Suppressor macrophage (primary cell): ENCODE measurements at regions not wholly inside any gene's neighbourhood (a gene's known extent, or its start where the extent isn't known, plus 50 kb on each side); places are given as distances from the start of the nearest gene placed in this dataset.

ENCODE experiments used
- DNase-seq, 4 experiments: peaks; one replicate each; pipeline ENCODE4 v3.0.0-alpha.2; 2020 to 2022

DNA sequence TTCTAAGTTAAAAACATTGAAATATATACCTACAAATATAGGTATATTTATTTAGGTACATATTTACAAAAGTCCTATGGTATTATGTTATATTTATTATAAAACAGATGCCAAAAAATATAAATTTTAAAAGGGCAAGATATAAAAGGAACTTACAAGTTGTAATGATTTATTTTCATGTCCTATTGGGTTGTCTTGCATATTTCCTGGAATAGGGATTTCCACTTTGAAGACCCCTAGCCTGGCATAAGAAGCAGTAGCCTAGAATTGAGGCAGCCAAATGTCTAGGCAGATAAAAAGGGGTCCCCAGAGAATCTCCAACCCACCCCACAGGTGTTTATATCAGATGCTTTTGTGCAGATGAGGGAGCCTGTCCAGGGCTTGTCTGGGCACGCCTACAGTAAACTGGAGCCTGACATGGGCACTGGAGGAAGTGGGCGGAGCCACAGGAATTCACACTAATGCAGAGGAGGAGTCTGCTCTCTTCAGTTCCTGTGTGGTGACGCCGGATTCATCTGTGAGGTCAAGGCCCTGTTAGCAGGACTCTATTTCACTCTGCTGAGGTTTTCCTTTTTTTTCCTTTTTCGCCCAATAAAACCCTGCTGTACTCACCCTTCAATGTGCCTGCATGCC, 1088.9 kb upstream of the PIK3C3 start:
- DNase-seq, result no peak

DNA sequence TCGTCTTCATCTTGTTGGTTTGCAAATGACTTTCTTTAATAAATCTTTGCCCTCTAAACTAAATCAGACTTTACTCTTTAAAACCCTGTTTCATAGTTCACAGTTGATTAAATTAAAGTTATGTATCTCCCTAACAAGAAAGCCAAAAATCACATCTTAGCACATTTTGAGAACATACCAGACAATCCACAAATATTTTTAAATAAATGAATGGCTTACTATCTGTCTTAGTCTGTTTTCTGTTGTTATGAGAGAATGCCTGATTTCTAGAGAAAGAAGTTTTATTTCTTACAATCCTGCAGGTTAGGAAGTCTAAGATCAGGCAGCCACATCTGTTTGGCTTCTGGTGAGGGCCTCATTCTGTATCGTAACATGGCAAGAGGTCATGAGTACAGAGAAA, 1090.2 kb upstream of the PIK3C3 start:
- DNase-seq, result no peak

DNA sequence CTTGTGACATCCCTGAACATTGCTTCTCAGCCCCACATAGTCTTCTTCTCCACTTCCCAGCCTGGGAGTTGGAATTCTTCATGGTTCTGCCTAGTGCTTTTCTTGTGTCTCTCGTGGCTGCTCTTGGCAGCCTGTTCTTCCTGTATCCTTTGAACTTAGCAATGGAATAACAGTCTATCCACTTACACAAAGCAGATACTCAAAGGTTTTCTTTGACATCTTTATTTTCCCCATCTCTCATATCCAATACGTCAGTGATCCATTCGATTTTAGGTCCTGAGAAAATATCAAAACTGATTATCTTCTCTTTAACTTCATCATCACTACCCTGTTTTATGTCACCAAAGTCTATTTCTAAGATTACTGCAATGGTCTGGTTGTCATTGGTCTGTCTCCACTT, 1091.2 kb upstream of the PIK3C3 start:
- no peak for DNase-seq

DNA sequence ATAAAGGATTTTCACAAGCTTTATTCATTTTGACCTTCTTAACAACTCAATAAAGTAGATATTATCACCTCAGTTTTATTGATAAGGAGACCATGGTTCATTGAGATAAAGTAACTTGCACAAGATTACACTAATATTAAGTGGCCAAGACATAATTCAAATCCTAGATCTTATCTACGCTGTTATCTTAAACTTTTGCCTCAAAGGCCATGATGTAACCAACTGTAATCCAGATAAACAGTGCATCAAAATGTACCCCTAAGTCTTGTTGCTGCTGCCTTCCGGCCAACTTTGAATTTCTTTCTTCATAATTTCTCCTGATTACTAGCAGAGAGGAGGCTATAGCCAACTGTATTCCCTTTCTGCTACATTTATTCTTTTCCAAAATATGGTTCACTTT, 1094.8 kb upstream of the PIK3C3 start:
- no peak for DNase-seq

DNA sequence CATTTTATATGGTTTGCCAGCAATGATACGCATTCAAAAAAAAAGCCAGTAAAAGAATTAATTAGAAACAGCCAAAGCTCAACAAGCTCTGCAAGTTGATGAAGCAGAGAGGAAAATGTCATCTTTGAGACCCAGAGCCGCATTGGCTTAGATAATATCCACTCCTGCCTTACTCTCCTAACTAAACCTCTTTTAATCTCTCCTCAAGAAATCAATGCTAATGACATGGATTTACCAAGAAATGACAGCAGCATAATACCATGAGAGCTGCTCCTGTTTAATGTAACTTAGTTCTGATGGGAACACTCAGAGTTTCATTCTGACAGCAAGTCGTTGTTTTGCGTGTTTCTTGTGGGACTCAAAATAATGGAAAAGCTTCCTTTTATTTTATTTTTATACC, 1099.4 kb upstream of the PIK3C3 start:
- no peak for DNase-seq

DNA sequence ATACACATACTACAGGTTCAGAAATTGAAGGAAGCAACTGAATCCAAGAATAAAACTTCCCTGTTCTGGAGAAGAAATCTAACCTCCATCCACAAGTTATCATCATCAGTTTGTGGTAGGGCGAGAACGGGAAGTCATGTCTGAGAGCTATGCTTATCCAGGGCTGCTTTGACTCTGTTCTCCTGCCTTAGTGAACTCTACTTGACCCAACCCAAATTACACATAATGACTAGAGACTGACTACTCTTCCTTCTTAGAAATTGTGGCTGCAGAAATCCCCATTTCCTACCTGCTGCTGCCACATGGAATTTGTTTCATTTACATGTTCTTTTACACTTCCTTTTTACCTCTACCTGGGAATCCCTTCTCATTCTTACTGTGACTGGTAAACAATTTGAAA, 1102.6 kb upstream of the PIK3C3 start:
- no peak for DNase-seq

DNA sequence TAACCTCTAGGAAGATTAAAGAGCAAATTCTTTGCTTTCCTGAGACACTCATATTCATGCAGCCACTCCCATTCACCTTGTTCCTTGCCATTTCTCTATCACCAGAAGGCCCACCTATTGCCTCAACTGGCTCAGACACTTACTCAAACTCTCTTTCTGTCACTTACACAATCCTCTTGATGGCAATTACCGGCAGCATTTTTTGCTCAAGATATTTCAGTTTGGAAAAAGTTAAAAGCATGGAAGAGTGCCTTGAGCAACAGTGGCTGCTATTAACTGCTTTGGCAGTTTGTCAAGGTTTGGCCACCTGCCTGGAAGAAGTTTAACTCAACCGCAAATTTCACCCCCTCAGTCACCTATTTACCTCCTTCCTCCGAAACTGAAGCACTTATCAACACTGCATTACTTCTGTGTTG, 1104.0 kb upstream of the PIK3C3 start:
- no peak for DNase-seq

DNA sequence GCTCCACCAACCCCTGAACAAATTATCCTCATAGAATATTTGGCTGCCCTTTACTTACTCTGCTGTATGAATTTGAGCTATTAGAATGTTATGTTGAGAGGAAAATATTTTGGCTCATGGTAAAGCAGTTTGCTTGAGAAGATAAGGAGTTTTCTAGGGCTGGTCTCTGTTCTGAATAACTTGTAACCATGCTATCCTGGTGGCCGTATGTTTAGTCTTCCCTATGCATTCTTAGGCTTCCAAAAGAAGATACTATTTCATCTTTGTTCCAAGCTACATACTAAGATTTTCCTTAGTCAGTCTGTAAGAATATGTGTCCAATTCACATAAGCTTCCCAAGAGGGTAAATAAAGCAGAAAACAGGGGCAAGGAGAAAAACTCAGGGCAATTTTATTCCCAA, 1105.1 kb upstream of the PIK3C3 start:
- no peak for DNase-seq

DNA sequence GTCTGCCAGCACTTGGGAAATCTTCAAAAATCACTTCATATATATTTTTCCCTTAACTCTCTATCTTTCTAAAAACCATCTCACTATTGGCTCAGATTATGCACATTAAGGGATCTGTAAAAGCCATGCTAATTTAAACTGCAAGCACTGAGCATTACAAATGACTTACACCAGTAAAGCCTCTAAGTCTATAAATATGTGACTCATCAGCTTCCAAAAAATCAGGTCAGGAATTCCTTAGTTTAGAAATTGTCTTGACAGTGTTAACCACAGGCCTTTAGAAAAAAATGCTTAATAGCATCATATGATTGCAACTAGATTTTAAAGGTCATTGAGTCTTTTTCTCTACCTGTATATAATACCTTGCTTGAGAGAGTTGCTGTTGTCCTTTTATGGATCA, 1113.6 kb upstream of the PIK3C3 start:
- DNase-seq, result no peak

DNA sequence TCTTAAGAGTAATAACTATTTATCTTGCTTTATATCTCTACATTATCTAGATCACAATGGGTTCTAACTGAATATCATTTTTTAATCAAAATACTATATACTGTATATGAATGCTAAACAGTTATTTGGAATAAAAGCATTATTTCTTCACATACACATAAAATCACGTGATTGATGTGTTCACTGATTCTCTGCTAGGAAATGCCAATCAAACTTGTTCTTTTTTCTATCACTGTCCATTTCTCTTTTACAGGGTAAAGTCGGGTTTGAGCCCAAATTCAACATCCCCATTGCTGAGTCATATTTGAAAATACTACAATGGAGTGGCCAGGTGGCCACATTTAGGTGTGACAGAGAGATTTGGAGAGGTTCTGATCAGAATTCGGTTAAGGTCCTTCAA, 1114.0 kb upstream of the PIK3C3 start:
- no peak for DNase-seq

DNA sequence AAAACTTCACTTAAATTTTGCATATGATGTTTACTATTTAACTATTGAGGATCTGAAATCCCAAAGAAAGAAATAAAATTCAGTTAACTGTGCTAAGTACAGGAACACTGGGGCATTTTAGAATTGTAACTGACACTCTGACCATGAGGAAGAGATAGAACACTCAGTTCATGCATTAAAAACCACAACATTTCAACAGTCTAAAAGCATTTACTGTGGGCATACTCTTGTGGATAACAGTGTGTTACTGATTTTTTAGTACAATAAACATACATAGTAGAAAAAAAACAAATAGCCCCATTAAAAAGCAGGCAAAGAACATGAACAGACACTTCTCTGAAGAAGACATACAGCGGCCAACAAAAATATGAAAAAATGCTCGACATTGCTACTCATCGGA, 1122.7 kb upstream of the PIK3C3 start:
- no peak for DNase-seq

DNA sequence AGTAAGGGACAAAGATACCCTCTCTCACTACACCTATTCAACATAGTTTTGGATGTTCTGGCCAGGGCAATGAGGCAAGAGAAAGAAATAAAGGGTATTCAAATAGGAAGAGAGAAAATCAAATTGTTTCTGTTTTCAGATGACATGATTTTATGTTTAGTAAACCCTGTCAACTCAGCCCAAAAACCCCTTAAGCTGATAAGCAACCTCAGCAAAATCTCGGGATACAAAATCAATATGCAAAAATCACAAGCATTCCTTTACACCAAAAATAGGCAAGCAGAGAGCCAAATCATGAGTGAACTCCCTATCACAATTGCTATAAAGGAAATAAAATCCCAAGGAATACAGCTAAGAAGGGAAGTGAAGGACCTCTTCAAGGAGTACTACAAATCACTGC, 1130.7 kb upstream of the PIK3C3 start:
- no peak for DNase-seq

DNA sequence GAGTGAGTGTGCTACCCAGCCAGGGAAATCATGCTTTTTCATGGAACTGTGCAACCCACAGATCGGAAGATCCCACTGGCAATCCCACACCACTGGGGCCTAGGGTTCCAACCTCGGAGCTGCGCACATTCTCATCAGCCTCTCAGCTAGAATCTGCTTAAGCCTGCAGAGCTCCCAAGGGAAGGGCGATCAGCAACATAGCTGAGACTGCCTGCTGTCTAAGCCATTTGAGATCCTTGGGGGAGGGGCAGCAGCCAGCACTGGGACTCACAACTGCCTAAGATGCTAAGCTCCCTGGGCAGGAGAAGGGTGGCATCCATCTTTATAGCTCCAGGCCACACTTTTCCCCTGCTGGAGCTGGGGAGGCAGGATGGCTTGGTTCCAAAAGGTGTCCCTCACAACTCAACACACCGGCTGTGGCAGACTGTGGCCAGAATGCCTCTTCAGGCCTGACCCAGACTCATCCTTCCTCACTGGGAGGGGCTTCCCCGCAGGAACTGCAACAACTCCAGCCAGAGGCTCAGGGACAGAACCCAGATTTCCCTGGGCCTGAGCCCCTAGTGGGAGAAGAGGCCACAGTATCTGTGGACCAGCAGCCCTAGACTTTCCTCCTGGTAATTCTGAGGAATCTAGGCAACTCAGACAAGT, 1133.3 kb upstream of the PIK3C3 start:
- DNase-seq, result no peak

DNA sequence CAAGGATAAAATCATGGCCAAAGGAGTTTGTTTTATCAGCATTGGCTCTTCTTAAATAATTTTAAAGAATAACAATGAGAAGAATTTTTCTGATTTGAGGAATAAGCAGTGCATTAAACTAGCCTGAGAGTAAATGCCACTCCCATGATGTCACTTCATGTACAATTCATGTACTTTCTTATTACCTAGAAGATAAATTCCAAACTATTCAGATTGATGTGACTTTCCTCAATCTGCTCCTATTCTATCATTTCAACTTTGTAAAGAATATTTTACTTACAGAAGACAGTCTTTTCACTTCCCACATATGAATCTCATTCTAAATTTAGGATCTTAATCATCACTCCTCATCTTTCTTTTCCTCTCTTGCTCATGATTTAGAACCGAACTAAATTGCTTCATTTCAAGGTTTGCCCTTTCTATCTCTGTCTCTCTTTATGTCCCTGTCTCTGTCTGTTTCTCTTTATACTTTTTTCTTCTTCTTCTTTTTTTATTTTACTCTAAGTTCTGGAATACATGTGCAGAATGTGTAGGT, 1142.0 kb upstream of the PIK3C3 start:
- DNase-seq, result no peak

DNA sequence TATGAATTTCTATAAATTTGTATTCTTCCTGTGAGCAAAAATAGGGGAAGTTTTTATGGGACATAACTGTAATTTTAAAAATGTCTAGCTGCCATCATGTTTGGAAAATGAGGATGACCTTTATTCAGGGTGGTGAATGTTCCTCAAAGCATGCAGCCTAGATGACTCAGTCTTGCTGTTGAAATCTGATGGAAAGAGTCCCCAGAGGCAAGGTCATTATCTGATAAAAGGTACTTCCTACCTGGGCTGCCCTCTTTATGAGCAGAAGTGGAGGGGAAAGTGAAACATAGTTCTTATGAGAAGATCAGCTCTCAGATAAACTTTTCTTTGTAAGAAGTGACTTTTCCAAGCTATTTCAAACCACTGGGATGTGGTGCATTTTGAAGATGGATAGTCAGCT, 1144.7 kb upstream of the PIK3C3 start:
- DNase-seq, result no peak

DNA sequence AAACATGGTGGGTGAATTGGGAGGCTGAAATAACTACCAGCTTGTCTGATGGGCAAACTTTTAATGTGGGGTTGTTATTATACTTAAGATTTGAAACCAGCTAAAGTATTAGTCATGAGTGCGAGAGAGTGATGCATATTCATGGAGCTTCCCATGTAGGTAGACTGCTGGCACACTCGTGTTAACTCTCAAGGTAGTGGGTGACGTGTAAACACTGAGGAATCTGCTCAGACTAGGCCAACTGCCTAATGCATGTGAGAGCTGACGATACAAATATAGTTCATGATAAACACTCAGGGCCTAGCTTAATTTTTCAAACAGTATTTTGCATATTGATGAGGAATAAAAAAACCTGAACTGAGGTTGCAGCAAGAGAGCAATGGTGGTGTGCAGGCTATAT, 1165.7 kb upstream of the PIK3C3 start:
- no peak for DNase-seq

DNA sequence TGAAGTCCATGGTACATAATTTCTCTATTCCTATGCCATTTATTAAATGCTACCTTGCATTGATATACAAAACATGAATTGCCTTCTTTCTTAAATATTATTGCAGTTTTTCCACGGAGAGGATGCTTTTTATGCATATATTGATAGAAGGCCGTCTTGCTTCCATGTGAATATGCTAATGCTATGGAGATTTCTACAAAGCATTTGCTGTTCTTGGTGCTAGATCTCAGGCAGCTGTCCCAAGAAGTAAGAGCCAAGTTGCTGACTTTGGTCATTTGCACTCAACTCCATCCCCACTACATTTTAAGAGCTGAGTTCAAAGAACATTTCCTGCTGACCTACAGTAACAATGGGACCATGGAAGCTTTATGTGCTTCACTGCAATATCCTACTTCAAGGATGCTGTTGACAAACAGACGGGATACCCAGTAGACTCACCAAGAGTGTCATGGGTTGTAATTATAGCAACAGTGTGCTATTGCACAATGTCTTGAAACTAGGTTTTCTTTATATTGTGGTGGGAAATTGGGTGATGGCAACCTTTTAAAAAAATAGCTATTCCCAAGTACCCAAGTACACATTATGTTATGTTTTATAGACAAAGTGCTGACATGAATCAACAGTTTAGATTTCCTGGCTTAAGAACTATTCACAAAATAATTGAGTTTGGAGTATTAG, 1172.4 kb upstream of the PIK3C3 start:
- DNase-seq, result no peak

DNA sequence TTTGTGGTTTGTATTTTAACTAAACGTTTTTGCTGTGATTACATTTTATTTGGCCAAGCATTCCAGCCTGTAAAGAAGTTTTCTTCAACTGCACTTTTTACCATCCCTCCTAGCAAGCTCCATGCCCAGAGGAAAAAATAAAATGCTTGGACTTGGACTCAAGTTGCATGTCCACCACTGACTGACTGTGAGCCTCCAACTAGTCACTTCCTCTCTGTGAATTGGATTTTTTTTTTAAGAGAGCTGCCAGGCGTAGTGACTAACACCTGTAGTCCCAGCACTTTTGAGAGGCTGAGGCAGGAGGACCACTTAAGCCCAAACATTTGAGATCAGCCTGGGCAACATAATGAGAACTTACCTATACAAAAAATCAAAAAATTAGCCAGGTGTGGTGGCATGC, 1185.2 kb upstream of the PIK3C3 start:
- no peak for DNase-seq

DNA sequence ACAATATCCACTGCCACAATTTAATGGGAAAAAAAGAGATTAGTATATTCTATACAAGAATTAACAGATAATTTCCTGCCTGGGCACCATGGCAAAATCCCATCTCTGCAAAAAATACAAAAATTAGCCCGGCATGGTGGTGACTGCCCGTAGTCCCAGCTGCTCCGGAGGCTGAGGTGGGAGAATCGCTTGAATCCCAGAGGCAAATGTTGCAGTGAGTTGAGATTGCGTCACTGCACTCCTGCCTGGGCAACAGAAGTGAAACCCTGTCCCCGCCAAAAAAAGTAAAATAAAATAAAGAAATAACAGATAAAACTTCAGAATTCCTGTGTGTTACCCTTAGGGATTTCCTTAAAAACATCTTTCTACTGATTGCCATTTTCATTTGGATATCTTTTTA, 1194.8 kb upstream of the PIK3C3 start:
- DNase-seq, result no peak

DNA sequence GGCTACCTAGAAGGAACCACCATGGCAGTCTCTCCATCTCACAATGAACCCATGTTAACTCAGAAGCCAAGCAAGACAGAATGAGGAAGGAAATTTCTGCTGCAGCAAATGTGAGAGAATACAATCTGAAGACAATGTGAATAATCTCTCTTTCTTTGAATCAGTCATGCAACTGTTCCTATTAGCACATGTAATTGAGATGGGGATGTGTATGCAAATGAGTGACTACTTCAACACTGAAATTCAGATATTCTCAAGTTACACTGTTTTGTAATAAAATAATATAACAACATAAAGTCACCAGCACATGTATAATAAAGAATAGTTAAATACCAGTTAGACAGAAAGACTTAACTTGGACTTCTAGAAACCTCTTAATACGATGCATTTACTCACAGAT, 1200.6 kb upstream of the PIK3C3 start:
- no peak for DNase-seq

DNA sequence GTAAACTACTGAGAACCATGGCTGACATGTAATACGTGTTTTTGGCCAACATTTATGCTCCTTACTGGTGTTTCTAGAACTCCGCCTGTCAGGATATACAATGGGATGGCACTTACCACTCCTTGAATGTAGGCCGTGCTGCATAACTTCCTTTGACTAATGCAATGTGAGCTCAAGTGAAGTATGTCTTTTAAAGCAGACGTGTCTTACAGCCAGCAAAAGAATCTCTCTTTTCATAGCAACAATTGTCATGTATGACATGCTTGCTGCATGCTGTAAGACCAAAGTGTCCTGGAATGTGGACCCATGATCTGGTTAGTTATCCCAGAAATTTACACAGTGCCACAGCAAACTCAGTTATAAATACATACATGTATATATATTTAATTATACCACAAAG, 1202.7 kb upstream of the PIK3C3 start:
- no peak for DNase-seq

DNA sequence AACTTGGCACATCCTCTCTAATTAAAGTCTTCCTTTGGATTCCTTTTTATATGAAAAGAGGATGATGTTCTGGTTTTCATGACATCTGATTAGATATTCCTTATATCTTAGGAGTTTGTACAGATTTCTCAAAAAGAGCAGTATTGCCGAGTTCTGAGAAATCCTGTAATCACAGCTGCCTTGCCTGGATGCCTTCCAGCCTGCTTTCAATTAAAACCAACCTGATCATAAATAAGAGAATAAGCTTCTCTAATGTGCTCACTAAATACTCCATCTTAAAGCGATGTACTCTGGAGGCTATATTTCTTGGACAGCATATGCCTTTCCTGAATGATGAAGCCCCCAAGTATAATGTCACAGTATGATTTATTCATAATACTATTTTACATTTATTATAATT, 1203.8 kb upstream of the PIK3C3 start:
- DNase-seq, result no peak

DNA sequence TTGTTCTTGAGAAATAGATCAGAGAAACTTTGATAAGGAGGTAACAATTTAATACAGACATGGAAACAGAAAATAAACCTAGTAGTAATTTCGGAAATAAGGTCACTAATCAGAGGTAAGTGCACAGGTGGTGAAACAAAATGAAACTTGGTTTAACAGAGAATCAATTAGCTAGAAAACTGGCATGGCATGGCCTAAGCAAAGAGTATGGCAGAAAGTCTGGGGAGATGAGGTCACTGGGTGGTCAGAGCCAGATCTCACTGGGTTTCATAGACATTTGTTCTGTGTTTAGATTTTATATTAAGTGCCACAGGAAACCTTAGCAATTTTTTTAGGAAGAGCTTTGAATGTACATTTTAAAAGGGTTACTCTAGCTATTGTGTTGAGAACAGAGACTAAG, 1216.0 kb upstream of the PIK3C3 start:
- no peak for DNase-seq

DNA sequence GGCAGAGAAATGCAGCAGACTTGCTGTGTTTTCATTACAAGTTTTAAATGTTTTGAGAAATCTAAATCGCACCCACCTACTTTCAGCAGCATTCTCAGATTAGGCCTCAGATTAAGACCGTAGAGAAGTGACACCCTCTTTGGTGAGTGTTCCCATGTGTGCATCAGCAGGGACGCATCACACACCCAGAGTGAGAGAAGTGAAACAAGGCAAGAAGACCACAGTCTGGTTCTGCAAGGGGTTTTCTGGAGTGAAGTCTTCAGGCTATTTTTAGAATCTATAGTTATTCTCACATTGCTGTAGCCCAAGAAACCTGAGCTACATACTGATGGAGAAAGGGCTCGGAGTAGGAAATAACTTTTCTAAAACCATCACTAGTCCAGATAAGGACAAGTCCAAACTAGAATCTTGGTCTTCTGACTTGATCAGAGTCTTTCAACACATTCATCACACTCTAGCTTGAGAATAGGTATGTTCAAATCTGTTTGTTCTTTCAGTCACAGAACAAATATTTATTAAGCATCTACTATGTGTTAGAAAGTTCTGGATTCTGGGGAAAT, 1216.6 kb upstream of the PIK3C3 start:
- DNase-seq, result no peak
